ENCODE measurements at regions not wholly inside any gene's neighbourhood (a gene's known extent, or its start where the extent isn't known, plus 50 kb on each side); places are given as distances from the start of the nearest gene placed in this dataset.

DNA sequence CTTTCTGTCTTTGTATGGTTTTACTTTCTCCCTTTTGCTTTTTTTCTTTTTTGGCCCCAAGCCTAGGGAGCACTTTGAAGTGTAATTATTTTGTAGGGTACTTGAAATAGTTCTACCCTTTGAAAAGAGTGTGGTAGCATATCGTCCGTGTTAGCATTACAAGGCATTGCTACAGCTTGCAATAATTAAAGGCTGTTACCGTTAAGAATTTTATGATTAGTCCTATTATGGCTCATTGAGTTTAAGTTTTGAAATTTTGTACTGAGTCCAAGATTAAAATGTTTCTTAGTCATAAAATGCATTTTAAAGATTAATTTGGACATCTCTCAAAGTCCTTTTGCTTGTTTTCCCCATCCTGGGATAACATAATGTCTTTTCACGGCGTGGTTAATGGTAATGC is 490.0 kb upstream of the LRRN3 start:
- no peak overlapping the region for H3K4me3 ChIP-seq (ENCODE audit: low read depth, low read length)
- H3K9me3 ChIP-seq (ENCODE audit: control insufficient read depth, insufficient read depth, low read depth, low read length): no peaks in the 10 kb centered on the region
- ChIA-PET CTCF (interaction anchor here (0.6 to 0.7 kb wide), 2 partner anchors 483 to 962 kb away, joined by 3 read pairs; partner anchors contain the start of gene IMMP2L), POLR2A (no interaction called here)
- no peaks in the 10 kb centered on the region for H3K36me3 ChIP-seq (ENCODE audit: control insufficient read depth in 2 of 2, insufficient read depth in 1 of 2, low read length in 2 of 2)
- peaks cover 2% of the 10 kb centered on the region; the same call in 1 of the 2 replicates for H3K4me1 ChIP-seq (ENCODE audit: control insufficient read depth, insufficient read depth, low read length)
- no peak overlapping the region for H3K27ac ChIP-seq (ENCODE audit: extremely low read depth, low read depth, low read length)
- no peak for TF ChIP-seq ZBTB21 (tag by site-specific recombination; IDR thresholded peaks at IDR 0.05)
- no peak for TF ChIP-seq ZNF391 (tag by site-specific recombination; IDR thresholded peaks at IDR 0.05; ENCODE audit: borderline replicate concordance, low read depth)
- TF ChIP-seq ZNF24 (tag by site-specific recombination; IDR thresholded peaks at IDR 0.05): no peak
- TF ChIP-seq BCL11A (tag by site-specific recombination; IDR thresholded peaks at IDR 0.05; ENCODE audit: low read depth): 0 out of 2 replicates have a peak, but pooled peaks have one; percentile 54
- TF ChIP-seq ZNF404 (tag by site-specific recombination; IDR thresholded peaks at IDR 0.05): no peak
- TF ChIP-seq ZNF654 (tag by site-specific recombination; IDR thresholded peaks at IDR 0.05; ENCODE audit: low read depth): 0 out of 2 replicates have a peak, but pooled peaks have one; percentile 4
- no peak for TF ChIP-seq ZNF701 (tag by site-specific recombination; IDR thresholded peaks at IDR 0.05)
- TF ChIP-seq, protein P1, sequence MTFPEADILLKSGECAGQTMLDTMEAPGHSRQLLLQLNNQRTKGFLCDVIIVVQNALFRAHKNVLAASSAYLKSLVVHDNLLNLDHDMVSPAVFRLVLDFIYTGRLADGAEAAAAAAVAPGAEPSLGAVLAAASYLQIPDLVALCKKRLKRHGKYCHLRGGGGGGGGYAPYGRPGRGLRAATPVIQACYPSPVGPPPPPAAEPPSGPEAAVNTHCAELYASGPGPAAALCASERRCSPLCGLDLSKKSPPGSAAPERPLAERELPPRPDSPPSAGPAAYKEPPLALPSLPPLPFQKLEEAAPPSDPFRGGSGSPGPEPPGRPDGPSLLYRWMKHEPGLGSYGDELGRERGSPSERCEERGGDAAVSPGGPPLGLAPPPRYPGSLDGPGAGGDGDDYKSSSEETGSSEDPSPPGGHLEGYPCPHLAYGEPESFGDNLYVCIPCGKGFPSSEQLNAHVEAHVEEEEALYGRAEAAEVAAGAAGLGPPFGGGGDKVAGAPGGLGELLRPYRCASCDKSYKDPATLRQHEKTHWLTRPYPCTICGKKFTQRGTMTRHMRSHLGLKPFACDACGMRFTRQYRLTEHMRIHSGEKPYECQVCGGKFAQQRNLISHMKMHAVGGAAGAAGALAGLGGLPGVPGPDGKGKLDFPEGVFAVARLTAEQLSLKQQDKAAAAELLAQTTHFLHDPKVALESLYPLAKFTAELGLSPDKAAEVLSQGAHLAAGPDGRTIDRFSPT (tag by site-specific recombination; IDR thresholded peaks at IDR 0.05): no peak
- peak; percentile 33 for TF ChIP-seq FEZF1 (tag by site-specific recombination; IDR thresholded peaks at IDR 0.05)
- peak; percentile 98 for TF ChIP-seq OVOL3 (tag by site-specific recombination; IDR thresholded peaks at IDR 0.05)
- no peak for TF ChIP-seq ZNF146 (tag by site-specific recombination; IDR thresholded peaks at IDR 0.05)
- no peak for TF ChIP-seq ZNF324 (tag by site-specific recombination; IDR thresholded peaks at IDR 0.05)
- TF ChIP-seq, protein P2, sequence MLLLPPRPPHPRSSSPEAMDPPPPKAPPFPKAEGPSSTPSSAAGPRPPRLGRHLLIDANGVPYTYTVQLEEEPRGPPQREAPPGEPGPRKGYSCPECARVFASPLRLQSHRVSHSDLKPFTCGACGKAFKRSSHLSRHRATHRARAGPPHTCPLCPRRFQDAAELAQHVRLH (tag by site-specific recombination; IDR thresholded peaks at IDR 0.05): peak; percentile 83
- TF ChIP-seq ZNF529 (tag by site-specific recombination; IDR thresholded peaks at IDR 0.05; ENCODE audit: insufficient replicate concordance): no peak
- peak; percentile 98 for TF ChIP-seq OSR2 (tag by site-specific recombination; IDR thresholded peaks at IDR 0.05)
- no peak for TF ChIP-seq ZNF660 (tag by site-specific recombination; IDR thresholded peaks at IDR 0.05)
- no peak for TF ChIP-seq ZNF140 (tag by site-specific recombination; IDR thresholded peaks at IDR 0.05)
- TF ChIP-seq, protein P3, sequence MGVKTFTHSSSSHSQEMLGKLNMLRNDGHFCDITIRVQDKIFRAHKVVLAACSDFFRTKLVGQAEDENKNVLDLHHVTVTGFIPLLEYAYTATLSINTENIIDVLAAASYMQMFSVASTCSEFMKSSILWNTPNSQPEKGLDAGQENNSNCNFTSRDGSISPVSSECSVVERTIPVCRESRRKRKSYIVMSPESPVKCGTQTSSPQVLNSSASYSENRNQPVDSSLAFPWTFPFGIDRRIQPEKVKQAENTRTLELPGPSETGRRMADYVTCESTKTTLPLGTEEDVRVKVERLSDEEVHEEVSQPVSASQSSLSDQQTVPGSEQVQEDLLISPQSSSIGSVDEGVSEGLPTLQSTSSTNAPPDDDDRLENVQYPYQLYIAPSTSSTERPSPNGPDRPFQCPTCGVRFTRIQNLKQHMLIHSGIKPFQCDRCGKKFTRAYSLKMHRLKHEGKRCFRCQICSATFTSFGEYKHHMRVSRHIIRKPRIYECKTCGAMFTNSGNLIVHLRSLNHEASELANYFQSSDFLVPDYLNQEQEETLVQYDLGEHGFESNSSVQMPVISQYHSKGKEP (tag by site-specific recombination; IDR thresholded peaks at IDR 0.05): peak; percentile 82
- peak; percentile 40; the same call in 1 of the 2 replicates for TF ChIP-seq GLIS1 (tag by site-specific recombination; IDR thresholded peaks at IDR 0.05)
- no peak for TF ChIP-seq ZNF114 (tag by site-specific recombination; IDR thresholded peaks at IDR 0.05)
- no peak for TF ChIP-seq ZNF670 (tag by site-specific recombination; IDR thresholded peaks at IDR 0.05; ENCODE audit: low read depth)
- TF ChIP-seq ZSCAN16 (tag by site-specific recombination; IDR thresholded peaks at IDR 0.05): no peak
- TF ChIP-seq KLF1 (tag by site-specific recombination; IDR thresholded peaks at IDR 0.05): no peak
- peak; percentile 84 for TF ChIP-seq TSHZ1 (tag by site-specific recombination; IDR thresholded peaks at IDR 0.05; ENCODE audit: borderline replicate concordance)
- no peak for TF ChIP-seq GLI4 (tag by site-specific recombination; IDR thresholded peaks at IDR 0.05)
- no peak for TF ChIP-seq ZFP41 (tag by site-specific recombination; IDR thresholded peaks at IDR 0.05; ENCODE audit: borderline replicate concordance)
- peak; percentile 48 for TF ChIP-seq PRDM6 (tag by site-specific recombination; IDR thresholded peaks at IDR 0.05)
- TF ChIP-seq, protein P4, sequence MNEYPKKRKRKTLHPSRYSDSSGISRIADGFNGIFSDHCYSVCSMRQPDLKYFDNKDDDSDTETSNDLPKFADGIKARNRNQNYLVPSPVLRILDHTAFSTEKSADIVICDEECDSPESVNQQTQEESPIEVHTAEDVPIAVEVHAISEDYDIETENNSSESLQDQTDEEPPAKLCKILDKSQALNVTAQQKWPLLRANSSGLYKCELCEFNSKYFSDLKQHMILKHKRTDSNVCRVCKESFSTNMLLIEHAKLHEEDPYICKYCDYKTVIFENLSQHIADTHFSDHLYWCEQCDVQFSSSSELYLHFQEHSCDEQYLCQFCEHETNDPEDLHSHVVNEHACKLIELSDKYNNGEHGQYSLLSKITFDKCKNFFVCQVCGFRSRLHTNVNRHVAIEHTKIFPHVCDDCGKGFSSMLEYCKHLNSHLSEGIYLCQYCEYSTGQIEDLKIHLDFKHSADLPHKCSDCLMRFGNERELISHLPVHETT (tag by site-specific recombination; IDR thresholded peaks at IDR 0.05): no peak
